ENCODE measurements at regions not wholly inside any gene's neighbourhood (a gene's known extent, or its start where the extent isn't known, plus 50 kb on each side); places are given as distances from the start of the nearest gene placed in this dataset.

DNA sequence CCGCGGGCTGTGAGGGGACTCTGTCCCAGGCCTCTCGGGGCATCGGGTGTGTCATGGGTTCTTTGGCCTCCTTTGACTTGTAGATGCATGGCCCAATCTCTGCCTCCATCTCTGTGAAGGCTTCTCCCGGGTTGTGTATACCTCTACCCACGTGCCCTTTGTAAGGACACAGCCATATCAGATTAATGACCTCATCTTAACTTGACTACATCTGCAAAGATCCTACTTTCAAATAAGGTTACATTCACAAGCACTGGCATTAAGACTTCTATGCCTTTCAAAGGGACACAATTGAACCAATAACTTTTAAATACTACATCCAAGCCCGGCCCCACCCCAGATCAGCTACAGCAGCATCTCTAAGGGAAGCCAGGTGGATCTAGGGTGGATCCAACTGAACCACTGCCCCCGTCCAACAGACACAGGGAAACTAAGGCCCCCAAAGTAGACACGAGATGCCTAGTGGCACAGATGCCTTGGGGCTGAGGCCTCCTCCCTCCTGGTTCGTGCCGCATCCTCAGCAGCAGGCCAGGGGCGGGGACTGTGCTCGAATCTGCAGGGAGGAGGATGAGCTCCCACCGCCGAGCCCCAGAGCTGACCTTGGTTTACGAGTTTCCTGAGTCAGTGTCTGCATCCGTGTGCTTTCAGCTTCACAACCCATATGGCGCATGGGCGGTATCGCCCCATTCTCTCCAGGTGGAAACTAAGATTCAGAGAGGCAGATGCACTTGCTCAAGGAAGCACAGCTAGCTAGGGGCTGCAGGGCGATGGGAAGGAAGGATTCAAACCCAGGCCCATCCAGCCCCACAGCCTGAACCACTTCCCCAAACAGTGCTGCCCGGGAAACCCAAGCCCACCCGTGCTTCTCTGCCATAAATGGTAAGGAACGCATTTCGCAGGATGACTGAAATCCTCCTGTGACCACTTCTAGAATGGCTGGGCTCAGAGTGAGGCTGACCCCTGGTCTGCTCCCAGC is 353.3 kb downstream of the C16orf95 start:
- no peak for DNase-seq

DNA sequence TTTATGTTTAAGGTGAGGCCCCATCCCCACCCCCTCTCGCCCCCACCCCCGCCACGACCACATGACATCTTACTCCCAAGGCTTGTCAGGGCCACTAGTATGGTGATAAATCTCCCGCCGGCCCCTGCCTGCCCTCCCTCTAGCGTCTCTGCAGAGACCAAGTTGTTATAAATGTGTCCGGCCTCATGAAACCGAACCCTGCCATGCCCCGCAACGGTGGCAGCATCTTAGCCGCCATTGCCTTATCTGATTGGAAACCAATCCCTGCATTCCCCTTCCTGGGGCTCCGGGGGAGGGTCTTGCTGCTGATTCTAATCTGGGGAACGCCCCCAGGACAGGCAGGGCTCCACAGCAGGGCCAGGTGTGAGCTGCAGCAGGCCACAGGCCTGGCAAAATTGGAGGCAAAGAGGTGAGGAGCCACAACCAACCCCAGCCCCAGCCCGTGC is 352.4 kb downstream of the C16orf95 start:
- no peak for DNase-seq

DNA sequence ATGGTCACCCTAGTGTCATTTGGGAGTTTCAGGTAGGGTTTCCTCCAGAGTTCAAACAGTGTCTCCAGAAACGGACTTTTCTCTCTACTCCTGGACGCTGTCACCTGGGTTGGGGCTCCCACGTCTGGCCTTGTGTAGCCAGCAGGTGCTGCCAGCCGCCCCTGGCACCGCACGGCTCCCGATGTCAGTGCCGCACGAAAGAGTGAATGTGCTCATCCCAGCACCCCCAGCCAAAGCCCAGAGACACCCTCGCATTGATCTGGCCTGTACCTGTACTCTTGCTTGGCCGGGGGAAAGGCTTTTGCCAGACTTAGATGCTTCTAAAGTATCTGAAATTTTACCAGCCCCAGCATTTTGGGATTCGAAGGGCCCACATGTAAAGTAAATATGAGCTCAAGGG is 351.9 kb downstream of the C16orf95 start:
- no peak for DNase-seq

DNA sequence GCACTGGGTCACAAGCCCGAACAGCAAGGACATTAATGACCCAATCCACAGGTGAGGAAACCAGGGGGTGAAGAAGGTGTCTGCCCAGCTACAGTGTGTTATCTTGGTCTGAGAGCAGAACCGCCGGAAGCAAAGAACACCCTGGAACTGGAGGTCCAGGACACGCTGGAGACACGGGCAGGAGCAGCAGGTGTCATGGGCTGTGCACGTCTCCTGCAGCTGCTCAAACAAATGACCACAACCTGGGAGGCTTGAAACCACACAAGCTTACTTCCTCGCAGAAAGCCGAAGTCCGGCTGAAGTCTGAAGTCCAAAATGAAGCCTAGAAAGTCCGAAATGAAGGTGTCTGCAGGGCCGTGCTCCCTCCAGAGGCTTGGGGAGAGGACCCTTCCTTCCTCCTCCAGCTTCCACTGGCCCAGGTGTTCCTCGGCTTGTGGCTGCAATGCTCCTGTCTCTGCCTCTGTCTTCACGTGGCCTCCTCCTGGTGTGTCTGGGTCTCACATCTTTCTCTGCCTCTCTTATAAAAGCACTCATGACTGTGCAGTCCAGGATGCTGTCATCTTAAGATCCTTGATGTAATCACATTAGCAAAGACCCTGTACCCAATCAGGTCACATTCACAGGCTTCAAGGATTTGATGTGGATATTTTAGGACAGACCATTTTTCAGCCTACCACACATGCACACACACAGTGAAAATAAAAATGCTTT is 351.2 kb downstream of the C16orf95 start:
- no peak for DNase-seq

DNA sequence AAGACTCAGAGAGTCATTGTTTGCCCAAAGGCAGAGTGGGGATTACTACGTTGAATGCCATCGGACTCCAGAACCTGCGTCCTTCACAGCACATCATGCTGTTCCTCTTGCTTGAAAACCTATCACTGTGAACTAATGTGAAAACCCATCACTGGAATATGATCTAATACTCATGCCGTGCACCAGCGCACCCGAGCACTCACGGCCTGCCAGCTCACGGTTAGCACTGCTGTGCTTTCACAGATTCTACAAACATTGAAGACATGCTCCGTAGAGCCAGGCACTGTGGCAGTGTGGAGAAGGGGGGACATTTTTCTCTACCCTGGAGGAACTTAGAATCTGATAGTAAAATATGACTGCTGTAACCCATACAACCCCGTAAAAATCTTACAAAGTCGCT is 350.4 kb downstream of the C16orf95 start:
- DNase-seq = no peak

DNA sequence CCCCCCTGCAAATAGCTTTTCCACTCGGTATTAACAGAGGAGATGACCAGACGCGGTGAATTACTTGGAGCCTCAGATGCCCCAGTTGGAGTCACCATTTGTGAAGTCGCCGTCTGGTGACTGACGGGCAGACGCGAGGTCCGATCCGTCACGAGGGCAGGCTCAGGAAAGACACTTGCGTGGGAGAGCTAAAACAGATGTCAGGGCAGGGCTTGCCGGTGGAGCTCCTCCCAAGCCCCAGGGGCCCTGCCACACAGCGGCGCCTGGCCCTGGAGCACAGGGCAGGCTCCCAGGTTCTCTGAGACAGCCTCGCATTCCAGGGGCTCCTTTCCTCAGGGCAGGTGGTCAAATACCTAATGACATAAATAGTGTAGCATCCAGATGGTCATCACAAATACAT is 348.3 kb downstream of the C16orf95 start:
- no peak for DNase-seq

DNA sequence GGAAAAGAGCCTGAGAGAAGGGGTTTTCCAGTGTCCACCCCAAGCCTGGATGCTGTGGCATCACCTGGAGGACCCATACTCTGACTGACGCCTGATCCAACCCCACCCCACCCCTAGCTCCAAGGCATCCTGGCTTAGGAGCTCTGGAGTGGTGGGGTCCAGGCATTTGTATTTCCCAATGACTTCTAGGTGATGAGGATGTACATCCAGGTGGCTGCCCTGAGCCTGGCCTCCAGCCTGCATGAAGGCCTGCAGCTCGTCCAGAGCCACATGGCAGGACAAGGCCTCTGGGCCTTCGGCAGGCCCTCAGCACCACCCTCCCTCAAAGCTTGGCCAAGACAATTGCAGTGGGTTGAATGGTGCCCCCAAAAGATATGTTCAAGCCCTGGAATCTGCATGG is 347.5 kb downstream of the C16orf95 start:
- DNase-seq = no peak

DNA sequence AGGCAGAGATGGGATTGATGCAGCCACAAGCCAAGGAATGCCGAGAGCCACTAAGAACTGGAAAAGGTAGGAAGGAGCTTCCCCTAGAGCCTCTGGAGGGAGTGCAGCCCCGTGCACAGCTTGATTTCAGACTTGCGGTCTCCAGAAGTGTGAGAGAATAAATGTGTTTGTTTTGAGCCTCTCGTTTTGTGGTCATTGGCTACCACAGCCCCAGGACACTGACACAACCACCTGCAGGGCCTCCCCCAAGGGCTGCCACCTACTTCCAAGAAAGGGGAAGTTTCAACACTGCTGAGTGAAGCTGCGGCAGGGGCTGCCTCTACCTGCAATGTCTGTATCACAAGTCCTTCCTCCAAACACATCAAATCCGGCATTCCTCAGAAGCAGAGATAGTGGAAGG is 346.9 kb downstream of the C16orf95 start:
- DNase-seq = no peak

DNA sequence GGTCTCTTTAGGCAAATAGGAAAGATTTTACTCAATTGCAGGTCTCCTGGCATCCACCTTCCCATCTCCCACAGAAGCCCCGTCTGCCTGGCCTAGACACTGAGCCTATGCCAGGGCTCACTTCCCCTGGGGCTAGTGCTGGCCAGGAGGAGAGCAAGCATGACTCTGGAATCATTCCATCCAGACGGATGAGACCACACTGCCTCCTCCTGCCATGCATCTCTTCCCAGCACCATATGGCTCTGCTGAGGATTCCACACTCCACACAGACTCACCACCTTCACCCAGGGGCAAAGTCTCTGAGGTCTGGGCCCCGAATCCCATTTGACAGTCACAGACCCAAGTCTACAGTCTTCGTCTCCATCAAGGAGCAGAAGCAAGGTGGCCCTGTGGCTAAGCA is 346.5 kb downstream of the C16orf95 start:
- no peak for DNase-seq

DNA sequence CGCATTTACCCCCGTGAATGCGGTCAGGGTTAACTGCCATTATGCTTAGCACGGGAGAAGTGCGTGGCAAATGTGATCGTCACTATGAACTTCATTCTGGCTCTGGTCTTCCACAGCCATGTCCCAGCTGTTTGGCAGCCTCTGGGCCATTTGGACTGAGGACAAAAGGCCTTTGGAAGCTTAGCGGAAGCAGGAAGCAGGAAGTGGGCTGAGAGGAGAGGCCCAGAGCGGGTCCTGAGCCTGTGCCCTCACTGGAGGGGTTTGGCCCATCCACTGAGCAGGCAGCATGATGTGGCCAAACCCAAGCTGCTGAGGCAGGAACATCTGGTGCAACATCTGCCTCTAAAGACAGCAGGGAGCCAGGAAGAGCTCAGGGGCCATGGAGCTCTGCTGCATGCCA is 345.9 kb downstream of the C16orf95 start:
- DNase-seq = no peak

DNA sequence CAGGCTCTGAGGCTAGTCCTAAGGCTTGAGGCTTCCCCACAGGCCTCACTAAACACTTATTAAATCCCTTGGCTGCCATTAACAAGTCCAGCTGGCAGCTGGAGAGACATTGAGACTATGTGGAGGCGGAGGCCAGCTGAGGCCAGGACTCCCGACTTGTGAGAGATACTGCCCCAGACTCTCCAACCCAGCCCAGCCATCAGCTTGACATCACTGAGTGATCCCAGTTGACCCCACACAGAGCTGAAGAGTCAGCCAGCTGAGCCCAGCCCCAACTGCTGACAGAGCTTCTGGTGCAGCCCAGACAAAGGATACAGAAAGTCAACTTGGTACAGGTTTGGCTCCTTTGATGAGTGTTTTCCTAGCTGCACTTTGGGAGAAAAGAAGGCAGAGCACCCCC is 343.1 kb downstream of the C16orf95 start:
- no peak for DNase-seq

DNA sequence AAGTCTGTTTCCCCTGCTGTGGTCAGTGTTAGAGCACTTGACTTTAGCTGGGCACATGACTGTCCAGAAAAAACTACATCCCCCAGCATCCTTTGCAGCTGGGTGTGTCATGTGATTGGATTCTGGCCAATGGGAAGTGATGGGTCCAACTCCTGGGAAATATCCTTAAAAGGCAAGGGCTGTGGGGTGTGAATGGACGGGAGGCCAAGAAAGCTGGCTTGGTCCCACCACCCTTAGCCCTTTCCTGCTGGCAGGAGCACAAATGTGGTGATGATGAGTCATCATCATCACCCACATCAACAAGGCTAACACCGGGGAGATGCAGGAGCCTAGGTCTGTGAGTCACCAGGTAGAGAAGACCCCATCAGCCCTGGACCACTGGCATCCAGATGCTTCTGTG is 341.7 kb downstream of the C16orf95 start:
- peak; percentile 96 for DNase-seq

DNA sequence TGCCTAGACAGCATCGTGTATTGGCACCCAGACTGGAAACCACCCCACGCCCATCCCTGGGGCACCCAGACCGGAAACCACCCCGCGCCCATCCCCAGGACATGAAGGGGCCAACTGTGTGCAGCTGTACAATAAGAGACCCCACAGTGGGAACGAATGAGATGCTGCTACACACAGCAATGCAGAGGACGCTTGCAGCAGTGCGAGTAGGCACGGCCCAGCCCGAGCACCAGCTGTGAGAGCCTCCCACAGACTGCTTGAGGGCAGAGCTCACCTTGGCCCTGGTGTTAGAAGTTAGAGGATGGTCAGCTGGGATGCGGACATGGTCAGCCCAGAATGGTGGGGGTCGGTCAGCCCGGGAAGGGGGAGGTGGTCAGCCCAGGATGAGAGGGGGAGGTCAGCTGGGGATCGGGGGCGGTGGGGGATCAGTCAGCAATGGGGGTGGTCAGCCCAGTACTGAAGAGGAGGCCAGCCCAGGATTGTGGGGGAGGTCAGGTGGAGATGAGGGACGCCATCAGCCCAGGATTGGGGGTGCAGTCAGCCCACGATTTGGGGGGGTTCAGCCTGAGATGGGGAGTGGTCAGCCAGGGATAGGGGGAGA is 340.0 kb downstream of the C16orf95 start:
- no peak for DNase-seq

DNA sequence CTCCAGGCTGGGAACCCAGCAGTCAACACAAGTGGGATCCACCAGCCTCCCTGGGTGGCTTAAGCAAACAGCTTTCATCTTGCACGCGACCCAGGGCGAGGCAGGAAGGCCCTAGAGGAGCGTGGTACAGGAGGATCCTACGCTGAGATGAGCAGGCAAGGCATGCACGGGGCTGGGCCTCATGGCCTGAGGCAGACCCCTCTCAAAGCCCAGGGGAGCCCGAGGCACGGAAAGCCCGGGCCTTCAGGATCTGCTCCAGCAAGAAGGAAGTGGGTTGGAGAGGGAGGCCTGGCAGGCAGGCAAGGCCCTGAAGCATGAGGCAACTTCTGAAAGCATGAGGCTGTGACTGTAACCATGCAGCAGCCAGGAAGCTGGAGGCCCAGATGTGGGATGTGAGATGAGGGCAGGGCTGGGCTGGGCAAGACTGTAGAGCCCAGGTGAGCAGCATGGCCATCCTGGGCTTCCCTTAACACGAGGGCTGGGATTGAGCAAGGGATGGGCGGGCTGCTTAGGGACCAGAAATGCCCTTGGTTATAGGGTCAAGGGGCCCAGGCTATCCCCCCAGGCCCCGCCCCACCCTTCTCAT is 338.7 kb downstream of the C16orf95 start:
- no peak for DNase-seq

DNA sequence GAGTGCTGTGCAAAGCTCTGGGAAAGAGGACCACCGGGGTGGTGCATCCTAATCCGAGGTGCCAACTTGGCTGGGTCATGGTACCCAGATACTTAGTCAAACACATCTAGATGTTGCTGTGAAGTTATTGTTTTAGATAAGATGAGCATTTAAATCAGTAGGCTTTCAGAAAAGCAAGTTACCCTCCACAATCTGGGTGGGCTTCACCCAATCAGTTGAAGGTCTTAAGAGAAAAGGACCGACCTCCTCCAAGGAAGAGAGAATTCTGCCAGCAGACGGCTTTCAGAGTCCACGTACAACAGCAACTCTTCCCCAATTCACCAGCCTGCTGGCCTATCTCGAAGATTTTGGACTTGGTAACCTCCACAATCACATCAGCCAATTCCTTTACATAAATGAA is 338.1 kb downstream of the C16orf95 start:
- DNase-seq = no peak

DNA sequence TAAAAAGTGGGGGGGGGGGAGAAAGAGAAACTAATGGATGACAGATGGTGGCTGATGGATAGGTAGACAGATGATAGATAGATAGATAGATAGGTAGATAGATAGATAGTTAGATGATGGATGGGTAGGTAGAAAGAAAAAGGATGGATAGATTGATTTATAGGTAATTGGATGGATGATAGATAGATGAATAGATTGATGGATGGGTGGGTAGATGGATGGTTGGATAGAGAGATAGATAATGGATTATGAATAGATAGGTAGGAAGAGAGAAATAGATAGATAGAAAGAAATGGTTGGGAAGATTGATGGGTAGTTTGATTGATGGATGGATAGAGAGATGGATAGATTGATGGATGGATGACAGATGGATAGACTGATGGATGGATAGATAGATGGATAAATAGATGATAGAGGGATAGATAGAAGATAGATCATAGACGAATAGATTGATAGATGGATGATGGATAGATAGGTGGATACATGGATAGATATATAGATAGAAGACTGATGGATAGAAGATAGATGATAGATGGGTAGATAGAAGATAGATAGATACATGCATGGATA is 337.1 kb downstream of the C16orf95 start:
- no peak for DNase-seq

DNA sequence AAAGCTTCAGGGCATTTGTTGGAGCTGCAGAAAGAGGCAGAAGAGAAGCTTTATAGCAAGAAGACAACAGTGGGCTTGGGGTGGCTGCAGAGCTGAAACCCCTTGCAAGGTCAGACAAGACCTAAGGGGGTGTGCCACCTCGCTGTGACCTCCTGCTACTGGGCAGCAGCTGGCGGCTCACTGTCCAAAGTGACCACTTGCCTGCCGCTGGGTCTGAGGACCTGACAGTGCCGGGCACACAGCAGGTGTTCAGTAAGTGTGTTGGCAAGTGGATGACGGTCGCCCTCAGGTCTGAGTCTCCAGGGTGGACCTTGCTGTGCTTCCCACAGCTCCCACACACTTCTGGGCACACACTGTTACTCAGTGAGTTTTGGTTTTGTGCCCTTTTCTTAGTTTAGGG is 336.5 kb downstream of the C16orf95 start:
- no peak for DNase-seq

DNA sequence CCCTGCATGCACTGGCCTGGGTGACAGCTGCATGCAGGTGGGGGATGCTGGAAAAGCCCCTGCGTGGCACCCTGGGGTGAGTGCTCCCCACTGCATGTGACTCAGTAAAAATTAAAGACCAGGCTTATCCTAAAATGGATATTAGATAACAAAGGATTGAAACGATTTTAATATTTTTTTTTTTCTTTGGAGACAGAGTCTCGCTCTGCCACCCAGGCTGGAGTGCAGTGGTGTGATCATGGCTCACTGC is 334.9 kb downstream of the C16orf95 start:
- no peak for DNase-seq

DNA sequence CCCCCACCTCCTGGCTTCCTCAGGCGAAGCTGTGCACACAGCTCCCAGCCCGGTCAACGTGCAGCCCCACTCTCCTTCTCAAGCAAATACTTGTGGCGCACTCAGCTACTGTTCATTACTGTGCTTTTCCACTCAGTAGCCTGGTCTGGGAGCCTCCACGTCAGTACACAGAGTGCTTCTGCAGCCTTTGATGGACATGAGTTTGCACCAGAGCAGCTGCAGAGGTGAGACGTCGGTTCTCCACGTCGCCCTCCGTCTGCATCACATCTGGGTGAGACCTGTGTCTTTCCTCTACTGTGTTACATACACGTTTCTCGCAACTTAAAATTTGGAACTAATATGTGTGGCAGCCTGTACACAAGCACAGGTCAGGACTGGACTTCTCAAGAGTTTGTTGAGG is 334.3 kb downstream of the C16orf95 start:
- DNase-seq = no peak

DNA sequence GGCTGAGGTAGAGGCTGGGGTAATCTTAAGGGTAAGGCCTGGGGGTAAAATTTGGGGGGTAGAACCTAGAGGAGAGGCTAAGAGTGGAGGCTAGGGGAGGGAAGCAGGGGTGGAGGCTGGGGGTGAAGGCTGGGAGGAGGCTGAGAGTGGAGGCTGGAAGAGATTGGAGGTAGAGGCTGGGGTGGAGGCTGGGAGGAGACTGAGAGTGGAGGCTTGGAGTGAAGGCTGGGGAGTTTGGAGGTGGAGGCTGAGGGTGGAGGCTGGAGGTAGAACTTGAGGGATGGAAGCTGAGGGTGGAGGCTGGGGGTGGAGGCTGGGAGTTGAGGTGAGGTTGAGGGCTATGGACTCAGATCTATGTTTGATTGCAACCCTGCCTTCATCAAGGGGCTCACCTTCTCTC is 333.6 kb downstream of the C16orf95 start:
- DNase-seq = no peak

DNA sequence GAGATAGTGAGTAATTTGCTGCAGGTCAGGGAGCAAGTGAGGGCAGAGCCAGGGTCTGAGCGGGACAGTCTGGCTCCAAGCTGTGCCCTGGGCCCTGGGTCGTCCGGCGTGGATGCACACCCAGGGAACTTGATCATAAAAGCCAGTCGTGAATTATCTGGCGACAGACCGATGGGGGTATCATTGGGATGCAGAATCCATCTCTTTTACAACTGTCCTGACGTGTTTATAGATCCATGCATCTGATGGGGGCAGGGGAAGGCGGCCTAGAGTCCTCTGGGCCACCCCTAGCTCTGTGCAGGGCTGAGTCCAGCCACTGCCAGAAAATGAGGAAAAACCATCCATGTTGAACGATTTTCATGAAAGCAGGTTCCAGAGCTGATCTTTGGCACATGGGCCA is 332.8 kb downstream of the C16orf95 start:
- DNase-seq = no peak

DNA sequence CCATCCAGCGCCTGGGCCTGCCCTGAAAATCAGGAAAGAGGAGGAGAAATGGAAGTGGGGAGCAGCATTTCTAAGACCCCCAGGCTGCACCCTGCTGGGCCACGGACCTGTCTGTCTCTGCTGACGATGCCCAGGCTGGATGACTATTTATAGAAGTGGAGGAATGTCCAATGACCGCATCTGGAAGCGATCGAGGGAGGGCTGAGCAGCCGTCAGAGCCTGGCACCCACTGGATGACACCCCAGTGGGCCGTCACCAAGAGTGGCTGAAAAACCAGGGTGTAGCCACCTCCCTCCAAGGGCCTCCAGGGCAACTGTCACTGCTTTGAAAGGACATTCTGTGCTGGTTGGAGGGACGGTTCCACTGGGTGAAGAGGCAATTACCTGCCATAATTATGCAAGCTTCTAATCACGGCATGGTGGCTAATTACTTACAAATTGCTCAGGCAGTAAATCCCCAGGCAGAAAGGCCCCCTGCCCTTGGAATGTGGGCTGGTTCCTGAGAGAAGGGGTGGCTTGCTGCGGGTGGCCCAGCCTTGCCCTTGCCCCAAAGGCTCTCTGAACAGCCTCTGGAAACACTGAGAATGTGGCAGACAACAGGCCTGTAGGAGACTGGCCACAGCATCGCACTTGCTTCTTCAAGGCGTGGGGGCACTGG is 332.1 kb downstream of the C16orf95 start:
- peak; percentile 43 for DNase-seq

DNA sequence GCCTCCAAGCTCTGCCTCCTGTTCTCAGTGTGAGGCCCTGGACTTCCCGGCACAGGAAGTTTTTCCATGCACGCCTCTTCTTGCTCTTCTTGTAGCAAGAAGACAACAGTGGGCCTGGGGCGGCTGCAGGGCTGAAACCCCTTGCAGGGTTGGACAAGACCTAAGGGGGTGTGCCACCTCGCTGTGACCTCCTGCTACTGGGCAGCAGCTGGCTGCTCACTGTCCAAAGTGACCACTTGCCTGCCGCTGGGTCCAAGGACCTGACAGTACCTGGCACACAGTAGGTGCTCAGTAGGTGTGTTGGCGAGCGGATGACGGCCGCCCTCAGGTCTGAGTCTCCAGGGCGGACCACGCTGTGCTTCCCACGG is 331.6 kb downstream of the C16orf95 start:
- no peak for DNase-seq

Measured in fibroblast of skin of right biceps (primary cell).